Activated T-helper 1 cell treated with anti-CD3 and anti-CD28 coated beads, Interleukin-2, amount 50 U/mL, for 16 hours (primary cell): ENCODE measurements at regions not wholly inside any gene's neighbourhood (a gene's known extent, or its start where the extent isn't known, plus 50 kb on each side); places are given as distances from the start of the nearest gene placed in this dataset.

Experiments
- DNase-seq, 2 donors: peaks; one replicate each; pipeline ENCODE4 v3.0.0-alpha.2; 2020; ENCODE audit warnings: low read depth in 1 of 2, low spot score in 1 of 2

- DNase-seq = no peak
Observed at GRCh38 chr9:129349665-129349947, 171.5 kb upstream of the IER5L start.

- DNase-seq = no peak
Observed at GRCh38 chr9:129348890-129349664, 171.0 kb upstream of the IER5L start.

GRCh38 chr9:129347316-129348120 is 169.5 kb upstream of the IER5L start:
- DNase-seq = no peak

- no peak for DNase-seq
Observed at GRCh38 chr9:129346046-129346445, 168.0 kb upstream of the IER5L start.

GRCh38 chr9:129344641-129345495 is 166.8 kb upstream of the IER5L start:
- DNase-seq = no peak

- DNase-seq = no peak
Observed at GRCh38 chr9:129343424-129344375, 165.6 kb upstream of the IER5L start.

- no peak for DNase-seq
Observed at GRCh38 chr9:129342591-129343423, 164.7 kb upstream of the IER5L start.

- DNase-seq = no peak
Observed at GRCh38 chr9:129341987-129342348, 163.9 kb upstream of the IER5L start.

- DNase-seq = no peak
Observed at GRCh38 chr9:129341171-129341986, 163.3 kb upstream of the IER5L start.

- DNase-seq = no peak
Observed at GRCh38 chr9:129340427-129341170, 162.5 kb upstream of the IER5L start.

GRCh38 chr9:129339539-129340157 is 161.6 kb upstream of the IER5L start:
- no peak for DNase-seq

- DNase-seq = no peak
Observed at GRCh38 chr9:129338724-129339430, 160.8 kb upstream of the IER5L start.

- no peak for DNase-seq
Observed at GRCh38 chr9:129337336-129338140, 159.5 kb upstream of the IER5L start.

GRCh38 chr9:129336601-129337331 is 158.7 kb upstream of the IER5L start:
- DNase-seq = no peak

- DNase-seq = no peak
Observed at GRCh38 chr9:129336130-129336528, 158.1 kb upstream of the IER5L start.
